22Rv1 (cell line): ENCODE measurements at regions not wholly inside any gene's neighbourhood (a gene's known extent, or its start where the extent isn't known, plus 50 kb on each side); places are given as distances from the start of the nearest gene placed in this dataset.

ENCODE experiments used
- ZFX ChIP-seq: fragments of 450-650 bp; IDR thresholded peaks from 2 replicates; pipeline ENCODE4 v1.6.1; 2017; ENCODE audit warnings: antibody characterized with exemption, borderline replicate concordance
- TF ChIP-seq, protein P1 (sequence below): fragments of 450-650 bp; IDR thresholded peaks from 2 replicates; pipeline ENCODE4 v1.5.1; 2017; ENCODE audit warnings: mild to moderate bottlenecking

- TF ChIP-seq, protein P1, sequence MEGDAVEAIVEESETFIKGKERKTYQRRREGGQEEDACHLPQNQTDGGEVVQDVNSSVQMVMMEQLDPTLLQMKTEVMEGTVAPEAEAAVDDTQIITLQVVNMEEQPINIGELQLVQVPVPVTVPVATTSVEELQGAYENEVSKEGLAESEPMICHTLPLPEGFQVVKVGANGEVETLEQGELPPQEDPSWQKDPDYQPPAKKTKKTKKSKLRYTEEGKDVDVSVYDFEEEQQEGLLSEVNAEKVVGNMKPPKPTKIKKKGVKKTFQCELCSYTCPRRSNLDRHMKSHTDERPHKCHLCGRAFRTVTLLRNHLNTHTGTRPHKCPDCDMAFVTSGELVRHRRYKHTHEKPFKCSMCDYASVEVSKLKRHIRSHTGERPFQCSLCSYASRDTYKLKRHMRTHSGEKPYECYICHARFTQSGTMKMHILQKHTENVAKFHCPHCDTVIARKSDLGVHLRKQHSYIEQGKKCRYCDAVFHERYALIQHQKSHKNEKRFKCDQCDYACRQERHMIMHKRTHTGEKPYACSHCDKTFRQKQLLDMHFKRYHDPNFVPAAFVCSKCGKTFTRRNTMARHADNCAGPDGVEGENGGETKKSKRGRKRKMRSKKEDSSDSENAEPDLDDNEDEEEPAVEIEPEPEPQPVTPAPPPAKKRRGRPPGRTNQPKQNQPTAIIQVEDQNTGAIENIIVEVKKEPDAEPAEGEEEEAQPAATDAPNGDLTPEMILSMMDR, result no peak
- no peak for TF ChIP-seq ZFX
Observed at GRCh38 chr2:40725040-40725439, 273.1 kb upstream of the SLC8A1 start.
